ENCODE measurements at regions not wholly inside any gene's neighbourhood (a gene's known extent, or its start where the extent isn't known, plus 50 kb on each side); places are given as distances from the start of the nearest gene placed in this dataset.

DNA sequence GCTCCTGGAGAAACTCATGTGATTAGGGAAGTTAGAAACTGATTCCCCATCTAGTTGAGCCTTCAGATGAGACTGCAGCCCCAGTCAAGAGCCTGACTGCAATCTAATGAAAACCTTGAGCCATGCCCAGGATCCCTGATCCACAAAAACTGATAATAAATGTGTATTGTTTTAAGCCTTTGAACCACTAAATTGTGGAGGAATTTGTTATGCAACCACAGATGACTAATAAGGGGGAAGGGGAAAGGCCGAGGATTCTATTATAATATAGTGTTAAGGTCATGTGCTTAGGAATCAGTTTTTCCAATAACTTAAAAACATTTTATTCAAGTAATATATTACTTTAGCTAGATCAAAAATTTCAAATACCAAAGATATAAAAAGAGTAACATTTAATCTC lies 52.8 kb upstream of the USP25 start:
- TF ChIP-seq, protein P1, sequence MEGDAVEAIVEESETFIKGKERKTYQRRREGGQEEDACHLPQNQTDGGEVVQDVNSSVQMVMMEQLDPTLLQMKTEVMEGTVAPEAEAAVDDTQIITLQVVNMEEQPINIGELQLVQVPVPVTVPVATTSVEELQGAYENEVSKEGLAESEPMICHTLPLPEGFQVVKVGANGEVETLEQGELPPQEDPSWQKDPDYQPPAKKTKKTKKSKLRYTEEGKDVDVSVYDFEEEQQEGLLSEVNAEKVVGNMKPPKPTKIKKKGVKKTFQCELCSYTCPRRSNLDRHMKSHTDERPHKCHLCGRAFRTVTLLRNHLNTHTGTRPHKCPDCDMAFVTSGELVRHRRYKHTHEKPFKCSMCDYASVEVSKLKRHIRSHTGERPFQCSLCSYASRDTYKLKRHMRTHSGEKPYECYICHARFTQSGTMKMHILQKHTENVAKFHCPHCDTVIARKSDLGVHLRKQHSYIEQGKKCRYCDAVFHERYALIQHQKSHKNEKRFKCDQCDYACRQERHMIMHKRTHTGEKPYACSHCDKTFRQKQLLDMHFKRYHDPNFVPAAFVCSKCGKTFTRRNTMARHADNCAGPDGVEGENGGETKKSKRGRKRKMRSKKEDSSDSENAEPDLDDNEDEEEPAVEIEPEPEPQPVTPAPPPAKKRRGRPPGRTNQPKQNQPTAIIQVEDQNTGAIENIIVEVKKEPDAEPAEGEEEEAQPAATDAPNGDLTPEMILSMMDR (IDR thresholded peaks at IDR 0.05): no peak
- DNase-seq: no peak

DNA sequence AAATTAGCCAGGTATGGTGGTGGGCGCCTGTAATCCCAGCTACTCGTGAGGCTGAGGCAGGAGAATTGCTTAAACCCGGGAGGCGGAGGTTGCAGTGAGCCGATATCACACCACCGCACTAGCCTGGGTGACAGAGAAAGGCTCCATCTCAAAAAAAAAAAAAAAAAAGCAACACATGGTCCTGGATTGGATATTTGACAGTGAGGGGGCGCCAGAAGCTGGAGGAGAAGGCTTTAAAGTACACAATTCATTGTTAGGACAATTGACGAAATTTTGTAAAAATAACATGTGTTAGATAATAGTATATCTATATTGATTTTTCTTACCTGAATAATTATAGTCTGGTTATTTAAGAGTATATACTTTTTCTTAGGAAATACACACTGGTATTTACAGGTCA lies 50.2 kb upstream of the USP25 start:
- H3K27ac Mint-ChIP-seq: no peak overlapping the region
- no peaks in the 10 kb centered on the region for H3K36me3 Mint-ChIP-seq (ENCODE audit: low read depth)
- no peaks in the 10 kb centered on the region for H3K9me3 Mint-ChIP-seq
- no peak for DNase-seq
- H3K27me3 Mint-ChIP-seq (ENCODE audit: low read depth, poor library complexity): no peaks in the 10 kb centered on the region
- TF ChIP-seq, protein P1 (IDR thresholded peaks at IDR 0.05): no peak
- no peak overlapping the region for H3K4me3 Mint-ChIP-seq
- no peaks in the 10 kb centered on the region for H3K4me1 Mint-ChIP-seq

More for the DNA sequence above, 52.8 kb upstream of the USP25 start:
- H3K36me3 Mint-ChIP-seq (ENCODE audit: low read depth): no peaks in the 10 kb centered on the region
- no peak overlapping the region for H3K4me3 Mint-ChIP-seq
- H3K27ac Mint-ChIP-seq: no peak overlapping the region
- no peaks in the 10 kb centered on the region for H3K4me1 Mint-ChIP-seq
- H3K9me3 Mint-ChIP-seq: peaks cover 3% of the 10 kb centered on the region
- H3K27me3 Mint-ChIP-seq (ENCODE audit: low read depth, poor library complexity): no peaks in the 10 kb centered on the region

All from nephron progenitor cell (in vitro differentiated cells).